ENCODE measurements at regions not wholly inside any gene's neighbourhood (a gene's known extent, or its start where the extent isn't known, plus 50 kb on each side); places are given as distances from the start of the nearest gene placed in this dataset.

DNA sequence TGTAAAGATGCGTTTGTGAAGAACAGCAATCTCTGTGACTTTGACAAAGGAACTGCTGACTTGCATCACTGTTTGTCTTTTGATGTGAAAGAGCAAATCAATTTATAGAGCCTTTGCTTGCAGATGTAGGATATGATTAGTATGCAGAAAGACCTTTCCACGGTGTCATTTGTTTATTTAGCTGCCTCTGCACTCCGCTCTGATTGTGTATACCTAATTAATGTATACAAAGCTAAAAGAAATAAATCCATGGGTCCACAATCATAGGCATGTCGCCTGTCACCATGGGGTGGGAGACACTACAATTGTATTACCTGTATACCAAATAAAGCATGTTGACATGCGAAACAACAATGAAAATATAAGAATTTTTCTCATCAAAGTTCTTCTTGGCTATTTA is 410.7 kb downstream of the MZT1 start:
- no peak for DNase-seq

DNA sequence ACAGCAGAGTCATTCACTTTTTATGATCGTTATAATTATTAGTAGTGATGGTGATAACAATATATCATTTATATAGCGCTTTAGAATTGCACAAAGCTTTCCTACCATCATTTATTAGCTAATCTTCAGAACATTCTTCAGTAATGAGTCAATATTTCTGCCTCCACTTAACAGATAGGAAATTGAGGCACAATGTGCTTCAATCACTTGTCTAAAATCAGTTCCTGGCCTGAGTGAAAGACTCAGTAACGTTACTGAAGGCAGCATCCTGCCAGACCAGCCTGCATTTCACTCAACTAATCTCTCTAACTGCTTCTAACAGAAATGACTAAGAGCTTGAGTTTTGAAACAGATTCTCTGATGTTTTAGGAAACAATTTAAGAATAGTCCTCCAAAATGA is 412.1 kb downstream of the MZT1 start:
- DNase-seq = no peak

DNA sequence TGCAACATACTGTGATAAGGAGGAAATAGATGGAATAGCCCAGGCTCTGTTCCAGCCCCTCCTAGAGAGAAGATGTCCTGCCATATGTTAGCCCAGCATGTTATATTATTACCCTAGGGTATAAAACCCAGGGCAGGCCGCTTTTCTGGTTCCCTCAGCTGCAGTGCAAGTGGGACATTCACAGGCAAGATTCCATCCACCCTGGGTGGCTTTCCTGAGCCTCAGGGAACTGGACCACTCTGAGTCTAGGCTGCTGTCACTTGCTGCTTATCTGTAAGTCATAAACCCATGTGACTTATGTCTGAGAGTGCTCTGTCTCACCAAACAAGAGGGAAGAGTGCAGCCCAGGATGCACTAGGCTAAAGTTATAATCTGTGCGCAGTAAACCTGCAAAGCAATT is 413.2 kb downstream of the MZT1 start:
- no peak for DNase-seq

DNA sequence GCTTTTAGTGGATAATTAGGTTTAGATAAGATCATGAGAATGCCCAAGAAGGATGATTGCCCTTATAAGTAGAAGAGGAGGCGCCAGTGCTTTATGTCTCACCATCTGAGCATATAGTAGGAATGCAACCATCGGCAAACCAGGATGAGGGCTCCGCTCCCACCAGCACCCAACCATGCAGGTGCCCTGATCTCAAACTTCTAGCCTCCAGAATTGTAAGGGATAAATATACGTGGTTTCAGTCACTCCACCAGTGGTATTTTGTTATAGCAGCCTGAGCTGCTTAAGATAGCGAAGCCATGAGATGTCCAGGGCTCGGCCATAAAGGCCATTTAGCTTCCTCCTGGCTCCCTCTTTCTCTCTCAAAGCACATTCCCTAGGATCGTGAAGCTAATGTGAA is 413.9 kb downstream of the MZT1 start:
- DNase-seq = no peak

DNA sequence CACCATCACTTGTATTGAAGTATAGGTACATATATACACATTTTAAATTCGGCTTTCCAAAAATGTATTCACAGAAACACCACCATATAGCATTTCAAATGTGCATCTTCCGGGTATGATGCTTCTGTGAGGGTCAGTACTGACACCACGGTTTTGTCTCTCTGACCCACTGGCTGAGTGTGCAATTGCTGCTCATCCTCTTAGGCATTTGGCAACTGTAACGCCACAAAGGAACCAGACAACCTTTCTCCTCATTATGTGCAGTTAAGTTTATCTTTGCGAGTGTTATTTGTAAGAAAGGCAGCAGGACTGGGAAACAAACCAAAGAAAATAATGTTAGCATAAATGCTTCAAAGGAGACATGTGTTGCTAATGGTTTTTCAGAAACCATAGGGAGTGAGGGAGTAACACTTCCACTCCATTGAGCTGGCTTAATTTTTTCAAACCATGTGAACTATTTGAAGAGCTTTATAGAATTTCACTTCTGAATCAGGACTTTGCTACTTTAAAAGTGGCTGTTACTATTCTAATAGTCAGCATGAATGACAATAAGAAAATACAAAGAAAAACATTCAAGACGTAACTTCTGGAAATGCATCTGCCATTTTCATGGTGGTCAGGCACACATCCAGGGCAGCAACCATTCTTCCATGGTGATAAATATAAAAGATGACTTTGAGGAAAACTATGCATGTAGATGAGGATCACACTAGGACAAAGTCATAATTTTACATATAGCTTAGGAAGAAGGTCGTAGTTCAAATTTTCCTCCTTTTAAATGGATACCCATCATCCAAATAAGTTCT is 423.3 kb downstream of the MZT1 start:
- DNase-seq = no peak

GRCh38 chr13:72296246-72296645 is 429.2 kb upstream of the DACH1 start:
- no peak for DNase-seq

GRCh38 chr13:72295153-72295552 is 428.1 kb upstream of the DACH1 start:
- DNase-seq = no peak

DNA sequence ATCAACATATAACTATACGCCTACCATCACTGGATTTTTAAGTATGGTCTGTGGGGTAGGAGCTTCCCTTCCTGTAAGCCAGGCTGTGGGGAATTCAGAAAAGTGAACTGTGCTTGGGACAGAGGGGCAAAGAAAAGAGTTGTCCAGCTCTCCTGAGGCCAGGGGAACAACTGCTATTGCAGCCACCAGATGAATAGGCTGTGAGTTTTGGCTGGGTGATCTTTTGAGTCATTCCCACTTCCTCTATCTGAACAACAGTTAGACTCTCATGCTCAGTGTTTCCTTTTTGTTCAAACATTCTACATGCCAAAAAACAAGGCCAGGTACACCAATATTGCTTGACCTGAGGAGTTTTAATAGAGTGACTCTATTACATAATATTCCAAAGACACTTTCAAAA is 426.2 kb upstream of the DACH1 start:
- no peak for DNase-seq

DNA sequence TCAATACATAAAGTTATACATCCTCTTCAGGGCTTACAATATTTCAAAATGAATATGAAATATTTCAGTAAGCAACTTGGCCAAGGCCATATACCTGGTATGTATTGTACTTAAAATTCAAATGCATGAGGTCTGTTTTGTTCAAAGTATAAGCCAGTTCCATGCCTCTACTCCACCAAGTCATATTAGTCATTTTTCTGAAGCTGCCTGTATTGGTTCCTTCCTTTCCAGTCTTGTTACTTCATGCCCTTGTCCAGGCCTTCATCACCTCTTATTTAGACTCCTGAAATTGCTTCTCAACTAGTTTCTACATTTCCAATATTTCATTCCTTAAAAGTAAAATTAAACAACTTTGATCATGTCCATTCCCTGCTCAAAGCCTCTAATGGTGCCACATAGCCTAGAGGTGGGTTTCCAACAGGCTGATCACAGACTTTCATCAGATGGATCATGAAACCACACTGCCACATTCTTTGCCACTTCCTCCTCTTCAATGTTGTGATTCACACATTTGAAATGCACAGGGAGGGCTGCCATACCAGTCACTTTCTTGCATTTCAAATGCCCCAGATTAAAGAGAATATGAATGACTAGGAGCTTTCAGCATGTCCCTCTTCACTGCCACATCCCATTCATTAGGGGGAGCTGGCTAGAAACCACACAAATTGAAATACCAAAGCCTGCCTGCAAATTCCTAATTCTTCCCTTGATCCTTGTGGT is 424.1 kb upstream of the DACH1 start:
- DNase-seq = no peak

DNA sequence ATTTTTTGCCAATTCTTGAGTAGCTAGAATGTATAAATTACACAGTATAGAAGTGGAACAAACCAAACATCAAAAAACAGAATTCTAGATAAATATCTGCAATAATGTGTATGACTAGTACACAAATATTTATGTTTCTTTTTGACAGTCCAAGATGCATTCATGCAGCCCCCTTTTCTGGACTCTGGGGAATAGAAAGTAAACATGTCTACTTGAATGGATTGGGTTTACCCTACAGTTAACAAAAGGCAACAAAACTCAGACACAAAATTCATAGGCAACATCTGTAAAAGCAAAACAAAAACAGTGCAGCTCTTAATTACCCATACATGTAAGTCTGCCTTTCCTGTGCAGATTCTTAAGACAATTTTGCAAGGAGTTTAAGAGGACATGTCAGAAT is 419.4 kb upstream of the DACH1 start:
- no peak for DNase-seq

DNA sequence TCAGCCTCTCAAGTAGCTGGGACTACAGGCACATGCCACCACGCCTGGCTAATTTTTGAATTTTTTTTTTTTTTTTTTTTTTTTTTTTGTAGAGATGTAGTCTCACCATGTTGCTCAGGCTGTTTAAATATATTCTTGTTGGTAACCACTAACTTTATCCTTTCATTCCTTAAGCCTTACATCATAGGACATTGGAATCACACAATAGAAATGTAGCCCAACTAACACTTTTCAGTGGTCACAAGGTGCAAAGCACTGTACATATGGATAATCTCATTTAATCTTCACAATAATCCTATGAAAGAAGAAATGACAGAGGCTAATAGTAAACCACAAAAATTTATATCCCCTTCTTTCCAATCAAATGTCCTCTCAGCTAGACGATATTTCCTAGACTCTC is 417.8 kb upstream of the DACH1 start:
- DNase-seq = no peak

DNA sequence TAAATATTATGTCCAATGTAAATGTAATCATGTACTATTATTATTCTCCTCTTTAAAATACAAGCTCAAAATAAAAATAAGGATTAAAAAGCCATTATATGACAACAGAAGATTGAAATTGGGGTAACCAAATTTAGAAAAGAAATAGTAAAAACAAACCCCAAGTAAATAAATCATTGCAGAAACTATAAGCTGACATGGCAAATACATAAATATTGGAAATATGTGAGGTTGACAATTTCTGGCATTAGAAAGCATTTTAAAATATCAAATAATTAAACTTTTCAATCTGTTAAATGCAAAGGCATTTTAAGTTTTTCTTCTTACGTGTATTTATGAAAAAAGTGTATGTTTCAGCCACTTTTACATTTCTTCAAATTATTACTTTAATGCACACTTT is 394.7 kb upstream of the DACH1 start:
- no peak for DNase-seq

- no peak for DNase-seq
Observed at GRCh38 chr13:72259528-72259927, 392.5 kb upstream of the DACH1 start.

GRCh38 chr13:72258340-72258981 is 391.5 kb upstream of the DACH1 start:
- no peak for DNase-seq

DNA sequence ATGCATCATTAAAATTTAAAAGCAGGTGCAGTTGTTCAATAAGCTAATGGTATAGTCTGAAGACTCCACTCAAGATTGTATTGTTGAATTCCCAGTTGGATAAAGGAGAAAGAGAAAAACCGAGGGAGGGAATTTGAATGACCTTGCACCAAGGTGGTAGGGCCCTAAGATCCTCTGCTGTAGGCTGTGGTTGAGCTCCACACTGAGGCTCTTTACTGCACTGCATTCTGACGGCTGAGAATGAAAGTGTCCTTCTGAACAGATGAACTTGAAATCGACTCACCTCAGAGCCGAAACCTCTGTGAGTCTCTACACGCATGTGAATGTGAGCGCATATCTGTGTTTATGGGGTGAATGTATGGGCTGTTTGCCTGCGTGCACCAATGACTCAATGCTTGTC is 388.9 kb upstream of the DACH1 start:
- no peak for DNase-seq

- DNase-seq = no peak
Observed at GRCh38 chr13:72253754-72254153, 386.8 kb upstream of the DACH1 start.

GRCh38 chr13:72246396-72246795 is 379.4 kb upstream of the DACH1 start:
- no peak for DNase-seq

DNA sequence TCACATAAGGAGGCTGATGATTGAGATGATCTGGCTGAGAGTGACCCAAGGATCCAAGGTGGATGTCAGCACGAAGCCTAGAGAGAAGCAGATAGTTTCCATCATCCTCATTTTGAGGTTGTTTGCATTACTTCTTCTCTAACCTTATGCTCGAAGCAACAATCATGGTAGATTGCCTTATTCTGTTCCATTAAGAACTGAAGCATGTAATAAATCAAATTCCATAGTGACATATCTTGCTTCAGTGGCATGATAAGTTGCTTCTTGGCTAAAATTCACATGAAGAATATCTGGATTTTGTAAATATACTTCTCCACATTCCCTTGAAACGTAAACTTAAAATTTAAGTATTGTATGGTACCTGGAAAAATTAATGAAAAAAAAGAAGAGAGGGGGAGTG is 377.8 kb upstream of the DACH1 start:
- no peak for DNase-seq

DNA sequence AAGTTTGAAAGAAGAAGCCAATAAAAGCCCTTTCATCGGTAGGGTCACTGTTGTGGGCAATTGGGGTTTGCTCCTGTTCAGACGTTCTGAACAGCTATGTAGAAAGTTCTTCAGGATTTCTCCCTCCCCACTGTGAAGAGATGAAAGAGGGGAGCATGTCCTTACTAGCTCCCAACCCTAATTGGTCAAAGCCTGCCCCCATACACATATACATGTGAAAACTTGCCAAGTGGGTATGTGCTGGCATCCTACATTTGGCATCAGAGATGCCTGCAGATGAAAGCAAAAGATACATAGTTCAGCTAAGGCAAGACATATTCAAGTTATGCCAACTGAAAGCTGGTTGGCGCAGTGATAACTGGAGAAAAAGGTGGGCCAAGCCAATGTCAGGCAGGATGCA is 363.1 kb upstream of the DACH1 start:
- DNase-seq = no peak

GRCh38 chr13:72229067-72229466 is 362.1 kb upstream of the DACH1 start:
- DNase-seq = no peak

DNA sequence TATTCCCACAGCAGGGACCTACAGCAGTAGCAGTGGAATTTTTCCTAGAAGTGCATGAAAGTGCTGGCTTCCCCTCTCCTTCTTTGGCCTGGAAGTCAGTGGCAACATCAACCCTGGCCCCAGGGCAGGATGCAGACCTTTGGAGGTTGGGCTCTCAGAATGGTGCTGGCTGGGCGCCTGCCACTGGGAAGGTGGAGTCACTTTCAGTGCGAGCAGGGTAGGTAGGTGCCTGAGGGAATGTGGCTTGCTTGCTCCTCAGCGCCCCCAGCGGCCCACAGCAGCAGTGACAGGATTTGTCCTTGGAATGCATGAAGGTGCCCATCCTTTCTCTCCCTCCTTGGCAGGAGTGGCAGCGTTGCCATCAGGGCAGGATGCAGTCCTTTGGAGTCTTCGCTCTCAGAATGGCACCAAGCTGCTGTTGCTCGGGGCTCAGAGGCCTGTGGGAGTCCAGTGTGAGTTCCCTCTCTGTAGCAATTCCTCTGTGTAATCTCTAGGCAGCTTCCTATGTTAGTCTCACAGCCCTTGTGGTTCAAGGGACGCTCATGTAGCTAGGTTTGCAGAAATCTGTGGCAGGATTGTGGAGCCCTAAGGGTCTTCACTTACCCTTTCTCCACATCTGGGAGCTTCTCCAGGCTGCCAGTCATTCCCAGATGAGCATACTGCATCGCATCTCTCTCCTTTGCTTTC is 354.4 kb upstream of the DACH1 start:
- no peak for DNase-seq

DNA sequence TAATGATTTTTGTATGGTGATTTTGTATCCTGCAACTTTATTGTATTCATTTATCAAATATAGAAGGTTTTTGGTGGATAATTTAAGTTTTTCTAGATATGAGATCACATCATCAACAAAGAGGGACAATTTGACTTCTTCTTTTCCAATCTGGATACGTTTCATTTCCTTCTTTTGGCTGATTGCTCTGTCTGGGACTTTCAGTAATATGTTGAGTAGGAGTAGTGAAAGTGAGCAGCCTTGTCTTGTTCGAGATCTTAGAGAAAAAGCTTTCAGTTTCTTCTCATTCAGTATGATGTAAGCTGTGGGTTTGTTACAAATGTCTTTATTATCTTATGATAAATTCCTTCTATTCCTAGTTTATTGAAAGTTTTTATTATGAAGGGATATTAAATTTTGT is 352.0 kb upstream of the DACH1 start:
- no peak for DNase-seq

DNA sequence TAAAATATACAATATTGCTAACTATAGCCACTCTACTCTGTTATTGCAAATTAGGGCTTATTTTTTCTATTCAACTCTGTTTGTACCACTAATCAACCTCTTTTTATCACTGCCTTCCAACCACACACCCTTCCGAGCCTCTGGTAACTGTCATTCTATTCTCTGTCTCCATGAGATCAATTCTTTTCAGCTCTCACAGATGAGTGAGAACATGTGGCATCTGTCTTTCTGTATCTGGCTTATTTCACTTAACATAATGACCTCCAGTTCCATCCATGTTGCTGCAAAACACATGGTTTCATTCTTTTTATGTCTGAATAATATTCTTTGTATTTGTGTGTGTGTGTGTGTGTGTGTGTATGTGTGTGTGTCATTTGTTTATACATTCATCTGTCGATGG is 350.1 kb upstream of the DACH1 start:
- DNase-seq = no peak

Data from activated T-cell treated with anti-CD3 and anti-CD28 coated beads, Interleukin-2, amount 50 U/mL, for 1 hour (primary cell).